KG1 (cell line): ENCODE measurements at regions not wholly inside any gene's neighbourhood (a gene's known extent, or its start where the extent isn't known, plus 50 kb on each side); places are given as distances from the start of the nearest gene placed in this dataset.
"Not testable (repeated sequence)": the region's sequence is repeated elsewhere in the genome, so short reads cannot be mapped to it uniquely, and the experiment has no call there.

Source experiments
- DNase-seq: peaks from one replicate; lab custom pipeline; 2025; lab: John Stamatoyannopoulos, UW

DNA sequence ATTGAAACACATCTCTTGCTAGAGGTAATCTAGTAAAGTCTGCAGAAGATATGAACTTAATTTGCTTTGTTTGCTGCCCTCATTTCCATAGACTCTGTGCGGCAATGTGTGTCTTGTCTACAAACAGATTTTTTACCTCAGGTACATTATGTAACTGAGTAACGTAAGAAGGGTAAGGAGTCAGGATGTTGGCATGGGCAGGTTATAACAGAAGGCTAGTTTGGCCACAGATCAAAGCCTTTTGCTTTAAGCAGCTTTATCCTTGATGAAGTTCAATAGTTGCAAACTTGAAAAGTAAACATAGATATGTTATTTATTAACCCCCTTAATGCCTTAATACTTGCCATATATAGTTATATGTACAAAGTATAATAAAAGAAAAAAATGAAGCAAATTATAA, 391.6 kb upstream of the FKBP1C start:
- DNase-seq, result no peak

- no peak for DNase-seq
Observed at GRCh38 chr6:62808565-62809293, 402.5 kb upstream of the FKBP1C start.

- no peak for DNase-seq
Observed at GRCh38 chr6:62805431-62805830, 405.8 kb upstream of the FKBP1C start.

DNA sequence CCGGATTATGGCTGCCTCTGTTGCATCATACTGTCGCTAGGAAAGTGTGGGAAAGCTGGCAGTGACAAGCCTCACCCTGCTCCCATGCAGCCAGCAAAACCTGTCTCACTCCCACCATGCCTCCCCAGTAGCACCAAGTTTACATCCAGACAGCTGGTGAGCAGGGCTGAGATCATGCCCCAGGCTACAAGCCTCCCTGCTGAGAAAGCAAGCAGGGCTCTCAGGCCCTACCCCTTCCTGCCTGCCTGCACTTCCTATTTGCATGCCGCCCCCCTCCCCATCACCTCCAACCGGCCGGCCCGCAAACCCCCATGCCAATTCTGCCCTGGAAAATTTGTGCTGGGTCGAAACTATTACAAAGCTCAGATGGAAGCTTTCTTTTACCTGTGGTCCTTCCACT, 408.2 kb upstream of the FKBP1C start:
- DNase-seq, result no peak

GRCh38 chr6:62797190-62797589, 414.1 kb upstream of the FKBP1C start:
- DNase-seq, result no peak

GRCh38 chr6:62775427-62776022, 435.7 kb upstream of the FKBP1C start:
- DNase-seq, result peak; percentile 3

- DNase-seq, result not testable (repeated sequence)
Observed at GRCh38 chr6:62766174-62766573, 445.1 kb upstream of the FKBP1C start.

DNA sequence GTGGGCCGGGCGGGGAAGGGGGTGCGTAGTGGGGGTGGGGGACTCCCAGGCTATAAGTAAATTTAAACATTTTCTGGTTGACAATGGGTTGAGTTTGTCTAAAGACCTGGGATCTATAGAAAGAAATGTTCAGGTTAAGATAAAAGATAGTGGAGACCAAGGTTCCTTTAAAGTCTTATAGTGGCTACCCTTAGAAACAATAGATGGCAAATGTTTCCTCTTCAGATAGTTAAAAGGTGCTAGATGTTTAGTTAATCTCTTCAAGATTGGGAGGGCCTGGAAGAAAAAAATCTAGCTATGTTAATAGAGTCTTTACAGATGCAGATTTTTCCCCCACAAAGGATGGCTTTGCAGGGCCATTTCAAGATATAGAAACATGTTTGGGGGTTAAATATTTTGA, 446.4 kb upstream of the FKBP1C start:
- no peak for DNase-seq

DNA sequence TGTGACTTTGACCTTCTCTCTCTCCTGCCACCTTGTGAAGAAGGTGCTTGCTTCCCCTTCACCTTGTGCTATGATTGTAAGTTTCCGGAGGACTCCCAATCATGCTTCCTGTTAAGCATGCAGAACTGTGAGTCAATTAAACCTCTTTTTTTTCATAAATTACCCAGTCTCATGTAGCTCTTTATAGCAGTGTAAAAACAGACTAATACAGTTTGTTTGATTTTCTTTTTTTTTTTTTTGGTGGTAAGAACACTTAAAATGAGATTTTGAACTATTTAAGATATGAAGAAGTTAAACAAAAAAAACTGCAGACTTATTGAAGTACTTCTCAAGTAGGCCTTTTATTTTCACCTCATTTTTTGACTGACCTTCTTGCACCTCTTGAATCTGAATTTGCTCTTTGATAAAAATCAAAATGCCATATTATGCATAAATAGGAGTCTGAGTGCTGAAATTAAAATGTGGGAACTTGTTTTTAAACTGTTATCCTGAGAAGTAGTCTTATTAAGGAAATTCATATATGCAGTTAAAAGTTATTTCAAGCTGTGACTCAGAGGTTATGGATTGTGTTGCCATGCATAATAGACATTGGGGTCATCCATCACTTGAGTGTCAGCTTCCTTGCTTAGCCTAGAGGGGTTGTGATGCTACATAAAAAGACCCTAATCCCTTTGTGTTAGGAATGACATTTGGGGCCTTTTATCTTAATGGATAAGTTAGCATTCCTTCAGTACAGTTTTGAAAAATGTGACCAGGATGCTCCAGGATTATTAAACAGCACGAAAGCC, 447.9 kb upstream of the FKBP1C start:
- DNase-seq, result no peak

GRCh38 chr6:62746968-62747367, 460.9 kb upstream of the KHDRBS2 start:
- DNase-seq, result no peak

DNA sequence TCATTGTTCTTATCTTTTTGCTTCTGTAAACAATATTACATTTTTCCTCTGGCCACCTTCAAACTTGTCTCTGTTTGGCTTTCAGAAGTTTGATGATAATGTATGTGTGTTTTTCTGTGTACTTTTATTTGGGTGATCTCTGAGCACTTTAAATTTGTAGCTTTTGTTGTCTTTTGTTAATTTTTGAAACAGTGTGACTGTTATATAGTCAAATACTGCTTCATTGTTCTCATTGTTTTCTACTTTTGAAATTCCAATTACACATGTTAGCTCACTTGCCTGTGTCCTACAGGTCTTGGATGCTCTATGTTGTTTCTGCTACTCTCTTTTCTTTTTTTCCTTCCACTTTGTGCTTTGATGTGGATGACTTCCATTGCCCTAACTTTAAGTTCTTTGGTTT, 460.1 kb upstream of the KHDRBS2 start:
- DNase-seq, result no peak

DNA sequence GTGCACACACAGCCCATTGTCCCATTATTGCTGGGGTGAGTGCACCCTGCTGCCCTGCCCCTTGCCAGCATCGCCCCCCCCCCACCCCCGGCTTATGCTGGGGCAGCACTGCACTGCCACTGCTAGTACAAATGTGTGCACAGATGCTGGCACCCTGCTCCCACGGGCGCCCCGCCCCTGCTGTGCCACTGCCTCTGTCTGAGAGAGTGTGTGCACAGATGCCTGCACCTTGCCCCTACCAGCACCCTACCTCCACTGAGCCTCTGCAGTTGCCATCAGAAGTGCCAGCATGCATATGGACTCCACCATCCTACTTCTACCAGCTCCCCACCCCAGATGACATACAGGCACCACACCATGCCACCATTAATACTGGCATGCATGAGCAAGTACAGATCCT, 454.6 kb upstream of the KHDRBS2 start:
- no peak for DNase-seq

DNA sequence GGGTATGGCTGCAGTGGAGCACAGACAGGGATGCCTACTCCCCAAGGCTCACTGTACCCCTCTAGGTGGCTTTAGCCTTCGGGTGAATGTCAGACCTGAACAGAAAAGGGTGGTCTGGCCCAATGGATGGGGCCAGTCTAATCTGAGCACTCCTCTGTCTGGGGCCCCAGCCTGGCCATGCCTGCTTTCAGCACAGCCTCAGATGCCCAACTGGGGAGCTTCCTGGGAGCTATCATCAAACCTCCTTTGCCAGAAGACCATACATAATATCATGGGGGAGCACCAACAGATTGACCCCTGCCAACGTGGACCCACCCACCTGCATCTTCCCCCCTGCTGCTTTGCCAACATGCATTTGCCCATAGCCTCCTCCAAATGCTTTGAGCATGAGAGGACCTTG, 454.1 kb upstream of the KHDRBS2 start:
- DNase-seq, result no peak

DNA sequence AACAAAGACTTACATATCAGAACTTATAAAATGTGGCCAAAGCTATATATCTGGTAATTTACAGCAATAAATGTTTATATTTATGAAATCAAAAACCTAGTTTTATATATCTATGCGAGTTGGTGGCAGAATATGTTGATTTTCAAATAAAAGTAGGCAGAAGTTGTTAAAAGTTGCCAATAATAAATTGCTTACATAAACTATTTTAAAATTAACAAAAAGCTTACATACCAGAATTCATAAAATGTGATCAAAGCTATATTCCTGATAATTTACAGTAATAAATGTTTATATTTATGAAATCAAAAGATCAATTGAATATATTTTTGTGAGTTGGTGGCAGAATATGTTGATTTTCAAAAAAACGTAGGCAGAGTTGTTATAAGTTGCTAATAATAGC, 451.8 kb upstream of the KHDRBS2 start:
- DNase-seq, result no peak

GRCh38 chr6:62721408-62721807, 435.4 kb upstream of the KHDRBS2 start:
- no peak for DNase-seq

DNA sequence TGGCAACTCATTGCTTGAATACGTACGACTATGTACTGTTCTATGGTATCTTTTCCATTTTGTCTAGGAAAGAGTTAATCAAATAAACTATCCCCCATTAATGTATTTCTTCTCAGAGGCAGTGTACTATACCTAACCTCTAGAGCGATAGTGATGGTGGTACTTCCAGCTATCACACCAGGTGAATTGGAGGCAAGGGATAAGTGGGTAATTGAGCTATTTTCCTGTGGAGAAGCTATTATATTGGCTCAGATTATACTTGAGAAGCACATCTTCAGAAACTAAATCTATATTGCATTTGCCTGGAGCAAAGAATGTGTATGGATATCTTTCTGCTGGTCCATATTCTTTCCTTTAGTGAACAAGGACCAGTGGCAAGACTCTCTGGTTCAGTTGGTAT, 430.7 kb upstream of the KHDRBS2 start:
- DNase-seq, result no peak

DNA sequence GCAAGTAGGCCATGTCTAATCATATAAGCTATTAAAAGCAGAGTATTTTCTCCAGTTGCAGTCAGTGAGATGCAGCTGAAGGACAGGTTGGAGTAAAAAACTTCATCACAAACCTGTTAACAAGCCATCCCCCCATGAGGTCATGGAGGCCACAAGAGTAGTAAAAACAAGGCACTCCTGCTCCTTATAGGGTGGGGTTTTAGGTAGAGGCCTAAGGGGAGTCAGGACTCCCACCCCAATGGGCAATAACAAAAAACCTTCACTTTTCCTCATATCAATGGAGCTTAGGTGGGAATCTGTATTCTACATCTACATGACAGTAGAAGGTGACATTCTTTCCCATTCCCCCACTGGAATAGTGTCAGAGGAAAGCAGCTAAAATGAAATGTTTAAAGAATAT, 428.1 kb upstream of the KHDRBS2 start:
- DNase-seq, result no peak

GRCh38 chr6:62711750-62712149, 425.7 kb upstream of the KHDRBS2 start:
- DNase-seq, result no peak

GRCh38 chr6:62707914-62708313, 421.9 kb upstream of the KHDRBS2 start:
- DNase-seq, result no peak

- DNase-seq, result no peak
Observed at GRCh38 chr6:62707156-62707555, 421.1 kb upstream of the KHDRBS2 start.

GRCh38 chr6:62683063-62683462, 397.0 kb upstream of the KHDRBS2 start:
- no peak for DNase-seq

DNA sequence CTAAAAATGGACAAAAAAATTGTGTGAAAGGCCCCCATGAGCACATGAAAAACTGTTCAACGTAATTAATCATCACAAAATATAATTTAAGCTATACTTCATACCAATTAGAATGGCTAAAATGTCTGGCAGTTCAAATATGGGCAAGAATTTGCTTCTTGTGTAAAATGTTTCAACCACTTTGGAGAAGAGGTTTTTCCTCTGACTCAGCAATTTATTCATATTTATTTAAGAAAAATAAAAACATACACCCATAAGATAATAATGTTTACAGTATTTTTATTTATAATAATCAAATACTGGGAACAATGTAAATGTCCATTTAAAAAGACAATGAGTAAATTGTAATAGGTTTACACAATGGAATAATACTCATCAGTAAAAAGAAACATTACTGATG, 395.1 kb upstream of the KHDRBS2 start:
- no peak for DNase-seq

GRCh38 chr6:62672989-62673388, 387.0 kb upstream of the KHDRBS2 start:
- no peak for DNase-seq
